WTC11 (cell line): ENCODE measurements at regions not wholly inside any gene's neighbourhood (a gene's known extent, or its start where the extent isn't known, plus 50 kb on each side); places are given as distances from the start of the nearest gene placed in this dataset.

Experiments
- ATAC-seq: fragments of 200-7000 bp; cut with Tn5 transposase; 2 replicates; pipeline ENCODE4 v1.10.0; 2021; ENCODE audit warnings: mild to moderate bottlenecking, moderate library complexity
- CTCF ChIA-PET: fragments of 300-600 bp; sonication (Branson Sonifier 250); formaldehyde crosslinking; loops from one replicate; lab custom pipeline; 2021; ENCODE audit warnings: antibody characterized with exemption; lab: Charles Lee
- POLR2A ChIA-PET: fragments of 350-600 bp; sonication (Branson Sonifier 250); formaldehyde crosslinking; loops from one replicate; lab custom pipeline; 2021; ENCODE audit warnings: antibody characterized with exemption; lab: Charles Lee
- DNase-seq: peaks from one replicate; pipeline ENCODE4 v3.0.0; 2021; ENCODE audit warnings: low spot score
- H3K27ac Mint-ChIP-seq: 2 replicates; pipeline ENCODE4 v1.8.0; 2021; ENCODE audit warnings: mixed read lengths
- H3K27me3 Mint-ChIP-seq: 2 replicates; pipeline ENCODE4 v1.8.0; 2021; ENCODE audit warnings: low read depth, mild to moderate bottlenecking, moderate library complexity, mixed read lengths
- H3K36me3 Mint-ChIP-seq: 2 replicates; pipeline ENCODE4 v1.8.0; 2021; ENCODE audit warnings: mixed read lengths
- H3K4me1 Mint-ChIP-seq: 2 replicates; pipeline ENCODE4 v1.8.0; 2022; ENCODE audit warnings: mixed read lengths
- H3K4me3 Mint-ChIP-seq: 2 replicates; pipeline ENCODE4 v1.8.0; 2021; ENCODE audit warnings: mild to moderate bottlenecking, moderate library complexity, mixed read lengths
- H3K9me3 Mint-ChIP-seq: 2 replicates; pipeline ENCODE4 v1.8.0; 2021; ENCODE audit warnings: mixed read lengths
- AR ChIP-seq: fragments of 250-450 bp; sonication (Bioruptor Pico); IDR thresholded peaks from 2 replicates; pipeline ENCODE4 v1.9.0; 2021; ENCODE audit warnings: mild to moderate bottlenecking
- ATF1 ChIP-seq: sonication (generic); formaldehyde crosslinking; IDR thresholded peaks from 2 replicates; pipeline ENCODE4 v1.8.1; 2023; ENCODE audit warnings: mild to moderate bottlenecking, moderate library complexity, missing genetic modification reagents
- CBFB ChIP-seq: sonication (generic); formaldehyde crosslinking; IDR thresholded peaks from 2 replicates; pipeline ENCODE4 v1.8.1; 2022; ENCODE audit warnings: mild to moderate bottlenecking, low read depth, missing genetic modification reagents
- CDX4 ChIP-seq: fragments of 250-450 bp; sonication (Bioruptor Pico); IDR thresholded peaks from 2 replicates; pipeline ENCODE4 v1.9.0; 2021; ENCODE audit warnings: moderate library complexity, mild to moderate bottlenecking, inconsistent platforms, borderline replicate concordance
- CREB1 ChIP-seq: sonication (generic); formaldehyde crosslinking; IDR thresholded peaks from 2 replicates; pipeline ENCODE4 v1.8.0; 2023; ENCODE audit warnings: mild to moderate bottlenecking, missing genetic modification reagents
- CREM ChIP-seq: sonication (generic); formaldehyde crosslinking; IDR thresholded peaks from 2 replicates; pipeline ENCODE4 v1.8.1; 2022; ENCODE audit warnings: mild to moderate bottlenecking, missing genetic modification reagents, moderate library complexity
- E2F1 ChIP-seq: sonication (generic); formaldehyde crosslinking; IDR thresholded peaks from 2 replicates; pipeline ENCODE4 v1.8.0; 2022; ENCODE audit warnings: mild to moderate bottlenecking, missing genetic modification reagents
- ELF4 ChIP-seq: sonication (generic); formaldehyde crosslinking; IDR thresholded peaks from 2 replicates; pipeline ENCODE4 v1.8.1; 2022; ENCODE audit warnings: low read depth, mild to moderate bottlenecking, moderate library complexity, missing genetic modification reagents
- ESRRA ChIP-seq: sonication (generic); formaldehyde crosslinking; IDR thresholded peaks from 2 replicates; pipeline ENCODE4 v1.8.1; 2022; ENCODE audit warnings: mild to moderate bottlenecking, missing genetic modification reagents, borderline replicate concordance
- FOXJ3 ChIP-seq: sonication (generic); formaldehyde crosslinking; IDR thresholded peaks from 2 replicates; pipeline ENCODE4 v1.9.0; 2021; ENCODE audit warnings: missing genetic modification reagents, mild to moderate bottlenecking, borderline replicate concordance
- FOXK1 ChIP-seq: sonication (generic); formaldehyde crosslinking; IDR thresholded peaks from 2 replicates; pipeline ENCODE4 v1.8.0; 2022; ENCODE audit warnings: mild to moderate bottlenecking, moderate library complexity, missing genetic modification reagents
- GABPB1 ChIP-seq: sonication (generic); formaldehyde crosslinking; IDR thresholded peaks from 2 replicates; pipeline ENCODE4 v1.8.1; 2023; ENCODE audit warnings: mild to moderate bottlenecking, missing genetic modification reagents
- GRHL2 ChIP-seq: fragments of 250-450 bp; sonication (Bioruptor Pico); IDR thresholded peaks from 2 replicates; pipeline ENCODE4 v1.8.0; 2022; ENCODE audit warnings: mild to moderate bottlenecking, moderate library complexity; ENCODE audit not compliant: insufficient replicate concordance, severe bottlenecking
- KAT7 ChIP-seq: sonication (generic); formaldehyde crosslinking; IDR thresholded peaks from 2 replicates; pipeline ENCODE4 v1.8.1; 2023; ENCODE audit warnings: missing genetic modification reagents, mild to moderate bottlenecking, borderline replicate concordance
- MYBL2 ChIP-seq: sonication (generic); formaldehyde crosslinking; IDR thresholded peaks from 2 replicates; pipeline ENCODE4 v1.8.1; 2023; ENCODE audit warnings: mild to moderate bottlenecking, moderate library complexity, missing genetic modification reagents
- NFE2L1 ChIP-seq: sonication (generic); formaldehyde crosslinking; IDR thresholded peaks from 2 replicates; pipeline ENCODE4 v1.8.1; 2023; ENCODE audit warnings: missing genetic modification reagents
- NR1H2 ChIP-seq: sonication (generic); formaldehyde crosslinking; IDR thresholded peaks from 2 replicates; pipeline ENCODE4 v1.9.0; 2021; ENCODE audit warnings: mild to moderate bottlenecking, moderate library complexity, missing genetic modification reagents
- RELA ChIP-seq: sonication (generic); formaldehyde crosslinking; IDR thresholded peaks from 2 replicates; pipeline ENCODE4 v1.8.1; 2022; ENCODE audit warnings: missing genetic modification reagents, mild to moderate bottlenecking, borderline replicate concordance
- RORB ChIP-seq: fragments of 250-450 bp; sonication (Bioruptor Pico); IDR thresholded peaks from 2 replicates; pipeline ENCODE4 v1.9.0; 2021; ENCODE audit warnings: mild to moderate bottlenecking
- SMAD4 ChIP-seq: sonication (generic); formaldehyde crosslinking; IDR thresholded peaks from 2 replicates; pipeline ENCODE4 v1.8.0; 2022; ENCODE audit warnings: mild to moderate bottlenecking, missing genetic modification reagents
- SP1 ChIP-seq: sonication (generic); formaldehyde crosslinking; conservative IDR thresholded peaks from 2 replicates; pipeline ENCODE4 v1.8.1; 2022; ENCODE audit warnings: missing genetic modification reagents
- STAT6 ChIP-seq: sonication (generic); formaldehyde crosslinking; conservative IDR thresholded peaks from 2 replicates; pipeline ENCODE4 v1.8.1; 2023; ENCODE audit warnings: mild to moderate bottlenecking, low read depth, missing genetic modification reagents, moderate library complexity
- TEAD4 ChIP-seq: sonication (generic); formaldehyde crosslinking; IDR thresholded peaks from 2 replicates; pipeline ENCODE4 v1.8.0; 2022; ENCODE audit warnings: mild to moderate bottlenecking, missing genetic modification reagents
- ZNF263 ChIP-seq: sonication (generic); formaldehyde crosslinking; IDR thresholded peaks from 2 replicates; pipeline ENCODE4 v1.8.1; 2022; ENCODE audit warnings: low read depth, mild to moderate bottlenecking, moderate library complexity, missing genetic modification reagents
- ZNF425 ChIP-seq: fragments of 250-450 bp; sonication (Bioruptor Pico); conservative IDR thresholded peaks from 2 replicates; pipeline ENCODE4 v1.9.0; 2021; ENCODE audit warnings: mild to moderate bottlenecking
- ZNF671 ChIP-seq: fragments of 250-450 bp; sonication (Bioruptor Pico); IDR thresholded peaks from 2 replicates; pipeline ENCODE4 v1.8.0; 2021; ENCODE audit warnings: mild to moderate bottlenecking

GRCh38 chr2:30312916-30313315, 81.6 kb downstream of the LBH start:
- Mint-ChIP-seq H3K27me3 (0 out of 2 replicates have a peak, but pooled peaks cover 4% of the 10 kb centered on the region), H3K36me3 (no peaks in the 10 kb centered on the region), H3K27ac (no peak overlapping the region), H3K4me1 (peaks cover 3% of the 10 kb centered on the region), H3K9me3 (peaks cover 7% of the 10 kb centered on the region), H3K4me3 (no peak overlapping the region)
- ChIA-PET CTCF (no interaction called here), POLR2A (no interaction called here)
- DNase-seq, result no peak
- ATAC-seq, result no peak
- no peak for TF ChIP-seq NFE2L1 (CRISPR knock-in tag)
- no peak for TF ChIP-seq ESRRA
- no peak for TF ChIP-seq CREM
- TF ChIP-seq CBFB (CRISPR knock-in tag), result no peak
- TF ChIP-seq RORB (CRISPR knock-in tag), result no peak
- TF ChIP-seq ZNF671 (CRISPR knock-in tag), result no peak
- no peak for TF ChIP-seq ELF4 (CRISPR knock-in tag)
- no peak for TF ChIP-seq FOXJ3
- no peak for TF ChIP-seq ATF1 (CRISPR knock-in tag)
- TF ChIP-seq E2F1 (CRISPR knock-in tag), result no peak
- TF ChIP-seq FOXK1, result no peak
- TF ChIP-seq ZNF425 (CRISPR knock-in tag), result no peak
- no peak for TF ChIP-seq ZNF263 (CRISPR knock-in tag)
- no peak for TF ChIP-seq RELA
- no peak for TF ChIP-seq SP1 (CRISPR knock-in tag)

GRCh38 chr2:30314981-30315380, 83.6 kb downstream of the LBH start:
- DNase-seq, result no peak
- H3K4me1 Mint-ChIP-seq, result peaks cover 3% of the 10 kb centered on the region
- no peak overlapping the region for H3K27ac Mint-ChIP-seq
- ChIA-PET CTCF (interaction anchor here (0.6 kb wide), 1 partner anchor 1114 kb away, joined by 3 read pairs; no protein-coding TSS in a partner anchor), POLR2A (no interaction called here)
- peaks cover 10% of the 10 kb centered on the region for H3K9me3 Mint-ChIP-seq
- ATAC-seq, result no peak
- H3K36me3 Mint-ChIP-seq, result no peaks in the 10 kb centered on the region
- H3K4me3 Mint-ChIP-seq, result no peak overlapping the region
- TF ChIP-seq NR1H2 (CRISPR knock-in tag) (no peak), GABPB1 (CRISPR knock-in tag) (no peak), SMAD4 (CRISPR knock-in tag) (no peak), ATF1 (CRISPR knock-in tag) (no peak), KAT7 (CRISPR knock-in tag) (no peak), GRHL2 (CRISPR knock-in tag) (no peak), AR (no peak), STAT6 (CRISPR knock-in tag) (no peak), CREB1 (CRISPR knock-in tag) (no peak), TEAD4 (CRISPR knock-in tag) (no peak), ZNF263 (CRISPR knock-in tag) (no peak), CREM (no peak), MYBL2 (no peak), CDX4 (CRISPR knock-in tag) (no peak), ESRRA (no peak)
- H3K27me3 Mint-ChIP-seq, result no peaks in the 10 kb centered on the region
